Osteoblast (primary cell): ENCODE measurements at regions not wholly inside any gene's neighbourhood (a gene's known extent, or its start where the extent isn't known, plus 50 kb on each side); places are given as distances from the start of the nearest gene placed in this dataset.

ENCODE experiments used
- DNase-seq: peaks from one replicate; pipeline ENCODE4 v3.0.0; 2011; ENCODE audit warnings: low spot score, mixed read lengths; ENCODE audit not compliant: insufficient read length; ENCODE audit errors: missing footprints
- H2AFZ ChIP-seq: 2 replicates; pipeline ENCODE4 v1.6.0; 2011; ENCODE audit warnings: mild to moderate bottlenecking, low read length
- H3K27ac ChIP-seq: 2 replicates; pipeline ENCODE4 v1.5.1; 2011; ENCODE audit warnings: mild to moderate bottlenecking, low read depth, low read length, moderate library complexity
- H3K27me3 ChIP-seq: 2 replicates; pipeline ENCODE4 v1.6.0; 2012; ENCODE audit warnings: mild to moderate bottlenecking, control low read depth, inconsistent platforms, low read length, moderate library complexity; ENCODE audit not compliant: insufficient read depth
- H3K36me3 ChIP-seq: 2 replicates; pipeline ENCODE4 v1.5.1; 2011; ENCODE audit warnings: mild to moderate bottlenecking, low read length, control low read depth, moderate library complexity; ENCODE audit not compliant: insufficient read depth
- H3K4me1 ChIP-seq: 2 replicates; pipeline ENCODE4 v1.5.1; 2011; ENCODE audit warnings: mild to moderate bottlenecking, low read length, control low read depth, moderate library complexity; ENCODE audit not compliant: insufficient read depth
- H3K4me2 ChIP-seq: 2 replicates; pipeline ENCODE4 v1.6.0; 2011; ENCODE audit warnings: mild to moderate bottlenecking, low read length; ENCODE audit not compliant: insufficient read depth
- H3K4me3 ChIP-seq: fragments of 200-600 bp; sonication (generic); 3 replicates; pipeline ENCODE4 v1.5.1; 2012; ENCODE audit warnings: mild to moderate bottlenecking, low read length, inconsistent platforms; ENCODE audit not compliant: insufficient read depth
- H3K79me2 ChIP-seq: 2 replicates; pipeline ENCODE4 v1.6.0; 2012; ENCODE audit warnings: mild to moderate bottlenecking, low read length, control low read depth, inconsistent platforms; ENCODE audit not compliant: insufficient read depth
- H3K9me3 ChIP-seq: 2 replicates; pipeline ENCODE4 v1.5.1; 2011; ENCODE audit warnings: low read depth, low read length, control low read depth
- H4K20me1 ChIP-seq: 2 replicates; pipeline ENCODE4 v1.6.0; 2012; ENCODE audit warnings: mild to moderate bottlenecking, low read length, control low read depth; ENCODE audit not compliant: insufficient read depth
- TF ChIP-seq, protein P1 (sequence below): IDR thresholded peaks from 2 replicates; pipeline ENCODE4 v1.5.1; 2011; ENCODE audit warnings: mild to moderate bottlenecking, low read depth, low read length, moderate library complexity; ENCODE audit errors: extremely low read depth

DNA sequence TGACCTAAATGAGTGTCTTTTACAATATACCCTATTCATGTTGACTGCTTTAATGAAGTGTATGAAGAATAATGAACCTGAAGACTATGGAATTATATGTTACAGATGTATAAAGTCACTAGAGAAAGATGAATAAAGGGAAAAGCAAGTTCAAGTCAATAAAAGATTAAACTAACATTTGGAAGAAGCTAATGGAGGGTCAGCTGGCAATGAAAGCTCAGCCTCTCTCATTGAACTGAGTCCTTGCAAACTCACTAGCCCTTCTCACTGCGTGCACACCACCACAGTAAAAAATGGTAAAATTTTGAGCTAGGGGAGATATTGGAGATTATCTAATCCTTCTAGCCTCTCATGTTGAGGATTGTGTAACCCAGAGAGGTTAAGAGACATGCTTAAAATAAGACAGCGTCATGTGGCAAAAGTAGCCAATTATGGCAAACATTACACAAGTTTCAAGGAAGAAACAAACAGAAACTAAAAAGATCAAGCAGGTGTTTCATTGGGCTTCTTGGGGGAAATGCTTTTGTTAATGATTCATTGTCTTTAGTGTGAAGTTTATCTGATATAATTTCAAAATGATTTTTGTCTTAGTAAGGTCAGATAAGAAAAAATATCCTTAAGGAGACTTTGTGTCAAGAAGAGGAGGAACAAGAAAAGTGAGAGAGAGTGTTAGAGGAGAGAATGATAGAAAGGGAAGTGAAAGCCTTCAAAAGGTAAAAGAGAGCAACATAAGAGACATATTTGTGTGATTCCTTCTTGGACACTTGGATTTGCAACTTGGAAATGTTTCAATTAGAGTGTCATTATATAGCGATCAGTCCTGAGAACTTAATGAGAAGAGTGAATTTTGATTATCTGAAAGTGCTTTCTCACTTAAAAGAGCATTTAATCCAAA lies 893.7 kb upstream of the FAM98A start:
- Histone ChIP-seq H3K36me3 (no peaks in the 10 kb centered on the region), H3K9me3 (no peaks in the 10 kb centered on the region), H3K4me1 (no peaks in the 10 kb centered on the region), H3K4me3 (no peak overlapping the region), H3K79me2 (no peaks in the 10 kb centered on the region), H3K27me3 (no peaks in the 10 kb centered on the region), H2AFZ (no peak overlapping the region), H3K4me2 (no peak overlapping the region), H3K27ac (no peak overlapping the region), H4K20me1 (no peaks in the 10 kb centered on the region)
- TF ChIP-seq, protein P1, sequence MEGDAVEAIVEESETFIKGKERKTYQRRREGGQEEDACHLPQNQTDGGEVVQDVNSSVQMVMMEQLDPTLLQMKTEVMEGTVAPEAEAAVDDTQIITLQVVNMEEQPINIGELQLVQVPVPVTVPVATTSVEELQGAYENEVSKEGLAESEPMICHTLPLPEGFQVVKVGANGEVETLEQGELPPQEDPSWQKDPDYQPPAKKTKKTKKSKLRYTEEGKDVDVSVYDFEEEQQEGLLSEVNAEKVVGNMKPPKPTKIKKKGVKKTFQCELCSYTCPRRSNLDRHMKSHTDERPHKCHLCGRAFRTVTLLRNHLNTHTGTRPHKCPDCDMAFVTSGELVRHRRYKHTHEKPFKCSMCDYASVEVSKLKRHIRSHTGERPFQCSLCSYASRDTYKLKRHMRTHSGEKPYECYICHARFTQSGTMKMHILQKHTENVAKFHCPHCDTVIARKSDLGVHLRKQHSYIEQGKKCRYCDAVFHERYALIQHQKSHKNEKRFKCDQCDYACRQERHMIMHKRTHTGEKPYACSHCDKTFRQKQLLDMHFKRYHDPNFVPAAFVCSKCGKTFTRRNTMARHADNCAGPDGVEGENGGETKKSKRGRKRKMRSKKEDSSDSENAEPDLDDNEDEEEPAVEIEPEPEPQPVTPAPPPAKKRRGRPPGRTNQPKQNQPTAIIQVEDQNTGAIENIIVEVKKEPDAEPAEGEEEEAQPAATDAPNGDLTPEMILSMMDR = no peak
- no peak for DNase-seq

DNA sequence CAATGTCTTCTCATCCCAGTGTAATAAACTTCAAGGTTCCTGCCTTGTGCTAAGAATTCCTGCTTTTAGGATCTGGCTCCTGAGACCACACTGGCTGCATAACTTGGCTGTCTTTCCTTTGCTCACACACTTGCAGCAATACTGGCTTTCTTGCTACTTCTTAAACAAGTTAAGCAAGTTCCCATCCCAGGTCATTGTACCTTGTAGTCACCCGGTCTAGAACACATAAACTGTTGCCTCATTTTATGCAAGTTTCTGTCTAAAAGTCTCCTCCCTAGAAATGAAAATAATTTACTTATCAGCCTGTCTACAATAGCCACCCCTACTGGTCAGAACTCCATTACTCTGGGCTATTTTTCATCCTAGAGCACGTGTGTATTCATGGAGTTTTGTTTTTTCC lies 887.9 kb upstream of the FAM98A start:
- no peaks in the 10 kb centered on the region for H3K79me2 ChIP-seq
- no peaks in the 10 kb centered on the region for H3K36me3 ChIP-seq
- H3K4me1 ChIP-seq = no peaks in the 10 kb centered on the region
- no peaks in the 10 kb centered on the region for H4K20me1 ChIP-seq
- no peak overlapping the region for H3K4me2 ChIP-seq
- H3K4me3 ChIP-seq = no peak overlapping the region
- no peak for DNase-seq
- no peak overlapping the region for H3K27ac ChIP-seq
- H3K27me3 ChIP-seq = no peaks in the 10 kb centered on the region
- TF ChIP-seq, protein P1 = no peak
- no peaks in the 10 kb centered on the region for H3K9me3 ChIP-seq
- no peak overlapping the region for H2AFZ ChIP-seq

DNA sequence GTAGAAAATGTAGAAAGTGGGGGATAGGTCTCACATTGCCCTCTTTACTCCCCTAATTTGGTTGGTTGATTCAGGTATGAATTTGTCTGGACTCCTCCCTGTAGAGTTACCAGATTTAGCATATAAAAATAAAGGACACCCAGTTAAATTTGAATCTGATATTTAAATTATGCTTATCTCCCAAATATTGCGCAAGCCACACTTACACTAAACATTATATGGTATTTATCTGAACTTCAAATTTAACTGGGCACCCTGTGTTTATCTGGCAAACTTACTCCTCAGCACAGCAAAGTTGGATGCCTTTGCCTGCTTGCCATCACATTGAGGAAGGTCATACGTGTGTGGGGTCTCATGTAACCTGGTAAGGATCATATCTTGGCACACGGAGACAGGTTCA lies 882.4 kb upstream of the FAM98A start:
- Histone ChIP-seq H3K4me1 (no peaks in the 10 kb centered on the region), H3K27ac (no peak overlapping the region), H3K27me3 (no peaks in the 10 kb centered on the region), H4K20me1 (no peaks in the 10 kb centered on the region), H3K4me2 (no peak overlapping the region), H3K36me3 (no peaks in the 10 kb centered on the region), H2AFZ (no peak overlapping the region), H3K79me2 (no peaks in the 10 kb centered on the region), H3K4me3 (no peak overlapping the region), H3K9me3 (no peaks in the 10 kb centered on the region)
- TF ChIP-seq, protein P1 = no peak
- no peak for DNase-seq

DNA sequence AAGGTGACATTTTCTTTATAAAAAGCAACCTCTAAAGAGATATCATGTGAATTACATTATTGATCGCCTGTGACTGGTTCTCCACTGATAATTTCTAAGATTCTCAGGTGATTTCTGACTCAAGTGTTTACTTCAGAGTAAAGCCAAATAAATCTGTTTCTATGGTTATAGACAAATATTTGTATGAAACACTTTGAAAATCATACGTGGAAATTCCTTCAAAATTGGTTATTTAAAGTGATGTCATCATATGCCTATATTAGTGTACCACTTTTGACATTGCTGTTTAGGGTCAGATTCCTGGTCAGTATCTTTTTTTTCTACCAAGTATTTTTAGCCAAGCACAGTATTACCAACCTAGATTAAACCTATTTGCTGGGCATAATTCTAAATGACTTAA lies 881.3 kb upstream of the FAM98A start:
- no peak for DNase-seq
- H4K20me1 ChIP-seq = no peaks in the 10 kb centered on the region
- no peaks in the 10 kb centered on the region for H3K79me2 ChIP-seq
- H3K4me1 ChIP-seq = no peaks in the 10 kb centered on the region
- H3K36me3 ChIP-seq = no peaks in the 10 kb centered on the region
- no peaks in the 10 kb centered on the region for H3K9me3 ChIP-seq
- H3K4me3 ChIP-seq = no peak overlapping the region
- H2AFZ ChIP-seq = no peak overlapping the region
- no peak overlapping the region for H3K4me2 ChIP-seq
- H3K27ac ChIP-seq = no peak overlapping the region
- TF ChIP-seq, protein P1 = no peak
- H3K27me3 ChIP-seq = no peaks in the 10 kb centered on the region
